IPS-15b (cell line): ENCODE measurements at regions not wholly inside any gene's neighbourhood (a gene's known extent, or its start where the extent isn't known, plus 50 kb on each side); places are given as distances from the start of the nearest gene placed in this dataset.

Source experiments
- H3K27me3 ChIP-seq: one replicate; pipeline ENCODE4 v1.6.1; 2013; ENCODE audit warnings: low read length; ENCODE audit not compliant: control insufficient read depth, insufficient read depth
- H3K36me3 ChIP-seq: one replicate; pipeline ENCODE4 v1.6.1; 2013; ENCODE audit warnings: low read length; ENCODE audit not compliant: control insufficient read depth, insufficient read depth
- H3K4me1 ChIP-seq: one replicate; pipeline ENCODE4 v1.6.1; 2013; ENCODE audit warnings: mild to moderate bottlenecking, low read length; ENCODE audit not compliant: control insufficient read depth, insufficient read depth
- H3K4me3 ChIP-seq: one replicate; pipeline ENCODE4 v1.5.1; 2013; ENCODE audit warnings: low read depth, low read length
- H3K9ac ChIP-seq: one replicate; pipeline ENCODE4 v1.6.1; 2013; ENCODE audit warnings: low read depth, mild to moderate bottlenecking, low read length
- H3K9me3 ChIP-seq: one replicate; pipeline ENCODE4 v1.6.1; 2013; ENCODE audit warnings: mild to moderate bottlenecking, low read length; ENCODE audit not compliant: control insufficient read depth, insufficient read depth

- Histone ChIP-seq H3K9ac (no peak overlapping the region), H3K4me1 (peaks cover 13% of the 10 kb centered on the region), H3K36me3 (no peaks in the 10 kb centered on the region), H3K27me3 (no peaks in the 10 kb centered on the region), H3K4me3 (no peak overlapping the region), H3K9me3 (no peaks in the 10 kb centered on the region)
Measured at GRCh38 chrX:20968996-20969395, 405.2 kb upstream of the CNKSR2 start.

GRCh38 chrX:20967725-20968124 lies 406.5 kb upstream of the CNKSR2 start:
- H3K9me3 ChIP-seq: no peaks in the 10 kb centered on the region
- H3K4me3 ChIP-seq: no peak overlapping the region
- H3K9ac ChIP-seq: no peak overlapping the region
- H3K27me3 ChIP-seq: no peaks in the 10 kb centered on the region
- peaks cover 4% of the 10 kb centered on the region for H3K4me1 ChIP-seq
- no peaks in the 10 kb centered on the region for H3K36me3 ChIP-seq

GRCh38 chrX:20965270-20966044 lies 408.8 kb upstream of the CNKSR2 start:
- Histone ChIP-seq H3K36me3 (no peaks in the 10 kb centered on the region), H3K9ac (no peak overlapping the region), H3K4me1 (no peaks in the 10 kb centered on the region), H3K27me3 (no peaks in the 10 kb centered on the region), H3K9me3 (no peaks in the 10 kb centered on the region), H3K4me3 (no peak overlapping the region)

- no peaks in the 10 kb centered on the region for H3K4me1 ChIP-seq
- no peaks in the 10 kb centered on the region for H3K9me3 ChIP-seq
- no peaks in the 10 kb centered on the region for H3K36me3 ChIP-seq
- H3K27me3 ChIP-seq: no peaks in the 10 kb centered on the region
- no peak overlapping the region for H3K4me3 ChIP-seq
- H3K9ac ChIP-seq: no peak overlapping the region
Measured at GRCh38 chrX:20954014-20954413, 420.2 kb upstream of the CNKSR2 start.

DNA sequence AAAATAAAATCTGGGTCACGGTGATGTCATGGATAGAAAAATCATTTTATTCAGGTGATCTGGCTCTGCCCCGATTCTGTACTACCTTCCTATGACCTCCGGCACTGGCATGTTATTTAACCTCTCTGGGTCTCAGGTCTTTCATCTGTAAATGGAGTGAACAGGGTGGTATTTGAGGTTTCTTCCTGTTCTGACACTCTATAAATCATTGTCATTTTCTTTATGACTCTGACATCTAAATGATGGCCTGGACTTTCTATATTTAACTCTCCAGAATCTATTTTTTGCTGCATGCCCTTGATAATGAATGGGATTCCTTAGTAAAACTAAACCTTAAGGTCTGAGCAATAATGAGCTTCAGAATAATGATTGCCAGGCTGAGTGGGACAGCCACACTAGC lies 422.0 kb upstream of the CNKSR2 start:
- no peaks in the 10 kb centered on the region for H3K9me3 ChIP-seq
- H3K9ac ChIP-seq: no peak overlapping the region
- H3K4me1 ChIP-seq: peaks cover 2% of the 10 kb centered on the region
- H3K27me3 ChIP-seq: no peaks in the 10 kb centered on the region
- no peaks in the 10 kb centered on the region for H3K36me3 ChIP-seq
- no peak overlapping the region for H3K4me3 ChIP-seq

DNA sequence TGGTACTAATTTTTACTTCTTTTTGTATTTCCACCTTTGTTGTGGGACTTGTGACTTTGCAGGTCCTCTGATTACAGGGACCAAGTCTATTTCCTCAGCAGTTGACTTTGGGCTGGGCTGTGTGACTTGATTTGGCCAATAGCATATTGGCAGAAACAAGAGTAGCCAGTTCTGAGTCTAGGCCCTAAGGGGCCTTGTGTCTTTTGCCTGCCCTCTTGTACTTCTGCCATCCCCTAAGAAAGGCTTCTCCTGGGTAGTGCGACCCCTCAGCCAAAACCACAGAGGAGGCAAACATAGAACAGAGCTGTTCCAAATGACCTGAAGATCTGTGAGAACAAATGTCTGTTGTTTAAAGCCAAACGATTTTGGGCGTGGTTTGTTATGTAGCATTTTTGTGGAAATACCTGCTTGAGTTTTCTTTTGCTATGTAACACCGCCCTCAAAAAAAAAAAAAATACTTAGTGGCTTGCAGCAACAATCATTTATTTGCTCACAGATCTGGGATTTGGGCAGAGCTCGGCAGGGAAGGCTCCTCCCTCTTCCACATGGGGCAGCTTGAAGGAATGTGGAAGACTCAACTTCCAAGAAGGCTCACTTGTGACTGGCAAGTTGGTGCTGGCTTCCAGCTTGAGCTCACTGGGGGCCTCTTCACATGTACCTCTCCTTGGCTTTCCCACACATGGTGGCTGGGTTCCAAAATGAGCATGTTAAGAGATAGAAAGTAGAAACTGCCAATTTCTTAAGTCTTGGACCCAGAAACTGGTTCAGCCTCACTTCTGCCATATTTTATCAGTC lies 423.0 kb upstream of the CNKSR2 start:
- Histone ChIP-seq H3K4me1 (peaks cover 6% of the 10 kb centered on the region), H3K9ac (no peak overlapping the region), H3K36me3 (no peaks in the 10 kb centered on the region), H3K4me3 (no peak overlapping the region), H3K27me3 (no peaks in the 10 kb centered on the region), H3K9me3 (no peaks in the 10 kb centered on the region)

GRCh38 chrX:20947411-20947912 lies 426.8 kb upstream of the CNKSR2 start:
- peaks cover 6% of the 10 kb centered on the region for H3K4me1 ChIP-seq
- no peaks in the 10 kb centered on the region for H3K27me3 ChIP-seq
- no peak overlapping the region for H3K9ac ChIP-seq
- H3K36me3 ChIP-seq: no peaks in the 10 kb centered on the region
- H3K4me3 ChIP-seq: peak overlapping the region; percentile 2
- no peaks in the 10 kb centered on the region for H3K9me3 ChIP-seq

DNA sequence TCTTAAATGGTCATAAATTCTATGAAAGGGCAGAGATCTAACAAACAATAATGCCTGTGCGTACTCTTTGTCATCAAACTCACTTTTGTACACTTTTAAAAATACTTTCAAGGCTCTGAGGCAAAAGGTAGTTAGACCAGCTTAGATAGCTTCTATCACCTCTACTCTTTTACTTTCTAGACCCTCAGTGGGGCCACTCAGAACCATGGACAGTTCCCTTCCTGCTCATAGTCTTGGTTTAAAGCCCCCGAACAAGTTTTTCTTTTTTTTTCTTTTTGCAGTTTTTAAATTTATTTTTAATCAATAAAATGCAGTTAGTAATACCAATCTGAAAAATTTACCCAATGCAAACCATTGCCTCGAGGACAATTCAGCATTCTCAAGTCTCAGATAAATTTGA lies 460.5 kb upstream of the CNKSR2 start:
- Histone ChIP-seq H3K36me3 (no peaks in the 10 kb centered on the region), H3K9me3 (no peaks in the 10 kb centered on the region), H3K4me3 (no peak overlapping the region), H3K9ac (no peak overlapping the region), H3K4me1 (no peaks in the 10 kb centered on the region), H3K27me3 (no peaks in the 10 kb centered on the region)

- no peaks in the 10 kb centered on the region for H3K9me3 ChIP-seq
- no peaks in the 10 kb centered on the region for H3K4me1 ChIP-seq
- H3K36me3 ChIP-seq: no peaks in the 10 kb centered on the region
- H3K9ac ChIP-seq: no peak overlapping the region
- H3K4me3 ChIP-seq: no peak overlapping the region
- no peaks in the 10 kb centered on the region for H3K27me3 ChIP-seq
Measured at GRCh38 chrX:20906571-20906970, 467.6 kb upstream of the CNKSR2 start.

- Histone ChIP-seq H3K27me3 (no peaks in the 10 kb centered on the region), H3K4me3 (no peak overlapping the region), H3K36me3 (no peaks in the 10 kb centered on the region), H3K9me3 (peaks cover 5% of the 10 kb centered on the region), H3K9ac (no peak overlapping the region), H3K4me1 (no peaks in the 10 kb centered on the region)
Measured at GRCh38 chrX:20884565-20884964, 489.7 kb upstream of the CNKSR2 start.

GRCh38 chrX:20863649-20864048 lies 510.6 kb upstream of the CNKSR2 start:
- Histone ChIP-seq H3K27me3 (no peaks in the 10 kb centered on the region), H3K9ac (no peak overlapping the region), H3K36me3 (peaks cover 3% of the 10 kb centered on the region), H3K4me3 (no peak overlapping the region), H3K9me3 (peaks cover 12% of the 10 kb centered on the region), H3K4me1 (no peaks in the 10 kb centered on the region)

- peaks cover 3% of the 10 kb centered on the region for H3K36me3 ChIP-seq
- peaks cover 12% of the 10 kb centered on the region for H3K9me3 ChIP-seq
- peaks cover 5% of the 10 kb centered on the region for H3K4me1 ChIP-seq
- H3K27me3 ChIP-seq: no peaks in the 10 kb centered on the region
- no peak overlapping the region for H3K9ac ChIP-seq
- H3K4me3 ChIP-seq: no peak overlapping the region
Measured at GRCh38 chrX:20861113-20861512, 513.1 kb upstream of the CNKSR2 start.
